HG03571 (cell line): ENCODE measurements at regions not wholly inside any gene's neighbourhood (a gene's known extent, or its start where the extent isn't known, plus 50 kb on each side); places are given as distances from the start of the nearest gene placed in this dataset.

Experiments
- ATAC-seq: cut with Tn5 transposase; IDR thresholded peaks from one replicate; pipeline ENCODE4 v1.9.1; 2021; ENCODE audit not compliant: unreplicated experiment

- ATAC-seq, result no peak
Observed at GRCh38 chr7:106775552-106775936, 89.5 kb upstream of the PIK3CG start.

GRCh38 chr7:106775975-106776607 is 89.0 kb upstream of the PIK3CG start:
- ATAC-seq, result no peak

- ATAC-seq, result no peak
Observed at GRCh38 chr7:106776618-106777347, 88.3 kb upstream of the PIK3CG start.

- no peak for ATAC-seq
Observed at GRCh38 chr7:106777674-106778299, 87.3 kb upstream of the PIK3CG start.

- no peak for ATAC-seq
Observed at GRCh38 chr7:106778656-106779250, 86.3 kb upstream of the PIK3CG start.

- no peak for ATAC-seq
Observed at GRCh38 chr7:106779877-106780276, 85.2 kb upstream of the PIK3CG start.

- ATAC-seq, result no peak
Observed at GRCh38 chr7:106781007-106781406, 84.1 kb upstream of the PIK3CG start.

GRCh38 chr7:106781828-106782544 is 83.1 kb upstream of the PIK3CG start:
- ATAC-seq, result no peak

GRCh38 chr7:106783286-106783685 is 81.8 kb upstream of the PIK3CG start:
- ATAC-seq, result no peak

- no peak for ATAC-seq
Observed at GRCh38 chr7:106788637-106789036, 76.4 kb upstream of the PIK3CG start.

- ATAC-seq, result no peak
Observed at GRCh38 chr7:106791526-106791925, 73.6 kb upstream of the PIK3CG start.

GRCh38 chr7:106792233-106792926 is 72.7 kb upstream of the PIK3CG start:
- ATAC-seq, result no peak

- no peak for ATAC-seq
Observed at GRCh38 chr7:106793015-106793975, 71.8 kb upstream of the PIK3CG start.

- ATAC-seq, result no peak
Observed at GRCh38 chr7:106794276-106795083, 70.6 kb upstream of the PIK3CG start.

GRCh38 chr7:106795084-106795876 is 69.8 kb upstream of the PIK3CG start:
- ATAC-seq, result no peak

GRCh38 chr7:106795877-106796231 is 69.2 kb upstream of the PIK3CG start:
- no peak for ATAC-seq

- no peak for ATAC-seq
Observed at GRCh38 chr7:106797937-106798336, 67.1 kb upstream of the PIK3CG start.

- no peak for ATAC-seq
Observed at GRCh38 chr7:106802589-106802988, 62.5 kb upstream of the PIK3CG start.
